Femur (tissue), 1 donor: ENCODE measurements at regions not wholly inside any gene's neighbourhood (a gene's known extent, or its start where the extent isn't known, plus 50 kb on each side); places are given as distances from the start of the nearest gene placed in this dataset.

Experiments
- DNase-seq: peaks from one replicate; pipeline ENCODE4 v3.0.0-alpha.2; 2017

GRCh38 chr2:107585851-107586250, 240.8 kb upstream of the RGPD4 start:
- DNase-seq = no peak

GRCh38 chr2:107588181-107588580, 238.5 kb upstream of the RGPD4 start:
- DNase-seq = no peak

GRCh38 chr2:107589079-107589491, 237.6 kb upstream of the RGPD4 start:
- DNase-seq = no peak

- DNase-seq = no peak
These were observed 235.0 kb upstream of the RGPD4 start for GRCh38 chr2:107591561-107592279.

- no peak for DNase-seq
These were observed 234.4 kb upstream of the RGPD4 start for GRCh38 chr2:107592280-107592624.

GRCh38 chr2:107595285-107595684, 231.4 kb upstream of the RGPD4 start:
- DNase-seq = no peak

- no peak for DNase-seq
These were observed 230.9 kb upstream of the RGPD4 start for GRCh38 chr2:107595749-107596148.

- no peak for DNase-seq
These were observed 229.2 kb upstream of the RGPD4 start for GRCh38 chr2:107597507-107597906.

GRCh38 chr2:107602801-107603200, 223.9 kb upstream of the RGPD4 start:
- no peak for DNase-seq

- DNase-seq = no peak
These were observed 219.6 kb upstream of the RGPD4 start for GRCh38 chr2:107607054-107607453.

GRCh38 chr2:107607473-107607872, 219.2 kb upstream of the RGPD4 start:
- no peak for DNase-seq

- DNase-seq = no peak
These were observed 211.7 kb upstream of the RGPD4 start for GRCh38 chr2:107615039-107615438.

GRCh38 chr2:107618769-107619168, 207.9 kb upstream of the RGPD4 start:
- no peak for DNase-seq

GRCh38 chr2:107621186-107622165, 205.2 kb upstream of the RGPD4 start:
- no peak for DNase-seq

- DNase-seq = no peak
These were observed 203.9 kb upstream of the RGPD4 start for GRCh38 chr2:107622741-107623310.

GRCh38 chr2:107625982-107626381, 200.7 kb upstream of the RGPD4 start:
- DNase-seq = no peak

- DNase-seq = no peak
These were observed 199.5 kb upstream of the RGPD4 start for GRCh38 chr2:107627164-107627563.

- no peak for DNase-seq
These were observed 198.8 kb upstream of the RGPD4 start for GRCh38 chr2:107627926-107628325.

GRCh38 chr2:107633580-107634147, 193.0 kb upstream of the RGPD4 start:
- no peak for DNase-seq

GRCh38 chr2:107634172-107634571, 192.5 kb upstream of the RGPD4 start:
- no peak for DNase-seq

GRCh38 chr2:107635883-107636282, 190.8 kb upstream of the RGPD4 start:
- DNase-seq = no peak

GRCh38 chr2:107645586-107645985, 181.1 kb upstream of the RGPD4 start:
- no peak for DNase-seq

- DNase-seq = no peak
These were observed 177.8 kb upstream of the RGPD4 start for GRCh38 chr2:107648781-107649404.
